IMR-90 (cell line): ENCODE measurements at regions not wholly inside any gene's neighbourhood (a gene's known extent, or its start where the extent isn't known, plus 50 kb on each side); places are given as distances from the start of the nearest gene placed in this dataset.

Experiments used
- ATAC-seq: fragments of 200-7000 bp; cut with Tn5 transposase; 2 replicates; pipeline ENCODE4 v1.9.1; 2020; ENCODE audit warnings: low read depth, mild to moderate bottlenecking, moderate library complexity
- BruUV-seq: library from RNA; stranded (reverse); fragments of 400-500 nt; replicated peaks from 2 replicates; lab custom pipeline; 2021; lab: Mats Ljungman, UMichigan
- CTCF ChIA-PET: fragments of 300-600 bp; formaldehyde crosslinking; extraction: SDS; loops from one replicate; lab custom pipeline; 2021; ENCODE audit warnings: antibody characterized with exemption; lab: Yijun Ruan, JAX
- POLR2A ChIA-PET: fragments of 300-600 bp; sonication (Branson Sonifier 250); formaldehyde crosslinking; loops from one replicate; lab custom pipeline; 2022; ENCODE audit warnings: antibody characterized with exemption; ENCODE audit not compliant: unreplicated experiment; lab: Charles Lee
- DNase-seq: peaks from one replicate; pipeline ENCODE4 v3.0.0; 2013
- H2AFZ ChIP-seq: replicated peaks from 2 replicates; pipeline ENCODE3; 2013; ENCODE audit warnings: low read length, mild to moderate bottlenecking; ENCODE audit not compliant: poor library complexity
- H2AK5ac ChIP-seq: 2 replicates; pipeline ENCODE4 v1.6.1; 2013; ENCODE audit warnings: low read depth, low read length, inconsistent platforms
- H2AK9ac ChIP-seq: replicated peaks from 2 replicates; pipeline ENCODE3; 2013; ENCODE audit warnings: mild to moderate bottlenecking, low read depth, low read length, moderate library complexity; ENCODE audit not compliant: poor library complexity
- H2BK120ac ChIP-seq: 2 replicates; pipeline ENCODE4 v1.6.1; 2013; ENCODE audit warnings: low read depth, low read length, inconsistent platforms
- H2BK15ac ChIP-seq: 3 replicates; pipeline ENCODE4 v1.6.1; 2013; ENCODE audit warnings: low read depth, low read length, inconsistent platforms
- H2BK20ac ChIP-seq: 2 replicates; pipeline ENCODE4 v1.6.1; 2013; ENCODE audit warnings: low read depth, mild to moderate bottlenecking, inconsistent platforms, low read length, moderate library complexity
- H2BK5ac ChIP-seq: 2 replicates; pipeline ENCODE4 v1.6.1; 2013; ENCODE audit warnings: mild to moderate bottlenecking, low read depth, low read length, inconsistent platforms; ENCODE audit not compliant: poor library complexity, severe bottlenecking
- H3K14ac ChIP-seq: replicated peaks from 2 replicates; pipeline ENCODE4 v1.6.1; 2013; ENCODE audit warnings: low read depth, low read length, inconsistent platforms
- H3K18ac ChIP-seq: 2 replicates; pipeline ENCODE4 v1.6.1; 2013; ENCODE audit warnings: low read depth, low read length, control low read depth
- H3K23ac ChIP-seq: 2 replicates; pipeline ENCODE4 v1.6.1; 2013; ENCODE audit warnings: low read depth, low read length, inconsistent platforms
- H3K27ac ChIP-seq: 2 replicates; pipeline ENCODE4 v1.5.1; 2013; ENCODE audit warnings: mild to moderate bottlenecking, control low read depth, low read length; ENCODE audit not compliant: insufficient read depth
- H3K27me3 ChIP-seq: 2 replicates; pipeline ENCODE4 v1.6.1; 2013; ENCODE audit warnings: low read length; ENCODE audit not compliant: control insufficient read depth, insufficient read depth
- H3K36me3 ChIP-seq: 2 replicates; pipeline ENCODE4 v1.6.1; 2013; ENCODE audit warnings: low read length, mixed read lengths; ENCODE audit not compliant: control insufficient read depth, insufficient read depth
- H3K4ac ChIP-seq: 2 replicates; pipeline ENCODE4 v1.6.1; 2013; ENCODE audit warnings: low read depth, low read length, inconsistent platforms
- H3K4me1 ChIP-seq: 2 replicates; pipeline ENCODE4 v1.6.1; 2013; ENCODE audit warnings: low read length, mixed read lengths; ENCODE audit not compliant: control insufficient read depth, insufficient read depth
- H3K4me2 ChIP-seq: 2 replicates; pipeline ENCODE4 v1.6.1; 2013; ENCODE audit warnings: low read depth, mild to moderate bottlenecking, control low read depth, low read length, moderate library complexity
- H3K4me3 ChIP-seq: 2 replicates; pipeline ENCODE4 v1.5.1; 2013; ENCODE audit warnings: low read depth, mild to moderate bottlenecking, control low read depth, low read length, moderate library complexity; ENCODE audit not compliant: insufficient read depth
- H3K56ac ChIP-seq: 2 replicates; pipeline ENCODE4 v1.6.1; 2013; ENCODE audit warnings: low read length, inconsistent platforms; ENCODE audit not compliant: insufficient read depth; ENCODE audit errors: extremely low read depth
- H3K79me1 ChIP-seq, 2 experiments: 2 replicates each; pipeline ENCODE4 v1.6.1; 2013; ENCODE audit warnings: low read length in 2 of 2, inconsistent platforms in 1 of 2, low read depth in 1 of 2
- H3K9ac ChIP-seq: 2 replicates; pipeline ENCODE4 v1.6.1; 2013; ENCODE audit warnings: low read depth, low read length, control low read depth
- H3K9me1 ChIP-seq: 2 replicates; pipeline ENCODE4 v1.6.1; 2013; ENCODE audit warnings: low read length, inconsistent platforms; ENCODE audit not compliant: insufficient read depth
- H3K9me3 ChIP-seq: 2 replicates; pipeline ENCODE4 v1.6.1; 2013; ENCODE audit warnings: low read length; ENCODE audit not compliant: control insufficient read depth, insufficient read depth
- H4K20me1 ChIP-seq: 2 replicates; pipeline ENCODE4 v1.6.1; 2013; ENCODE audit warnings: low read length, inconsistent platforms; ENCODE audit not compliant: insufficient read depth
- H4K5ac ChIP-seq: 2 replicates; pipeline ENCODE4 v1.6.1; 2013; ENCODE audit warnings: mild to moderate bottlenecking, low read depth, low read length, control low read depth
- H4K8ac ChIP-seq, 2 experiments: 2 replicates each; pipeline ENCODE4 v1.6.1; 2013; ENCODE audit warnings: low read depth in 2 of 2, low read length in 2 of 2, control low read depth in 1 of 2, inconsistent platforms in 1 of 2
- H4K91ac ChIP-seq: 2 replicates; pipeline ENCODE4 v1.6.1; 2013; ENCODE audit warnings: low read depth, low read length, inconsistent platforms; ENCODE audit not compliant: insufficient read depth
- BHLHE40 ChIP-seq: fragments of 150-350 bp; IDR thresholded peaks from 2 replicates; pipeline ENCODE4 v1.6.1; 2016; ENCODE audit warnings: mild to moderate bottlenecking, low read depth, low read length
- CEBPB ChIP-seq: IDR thresholded peaks from 2 replicates; pipeline ENCODE4 v1.6.1; 2012; ENCODE audit warnings: low read depth, low read length, improper control_type of control experiment
- CHD1 ChIP-seq: IDR thresholded peaks from 2 replicates; pipeline ENCODE4 v1.6.1; 2012; ENCODE audit warnings: low read depth, low read length, improper control_type of control experiment
- CTCF ChIP-seq: conservative IDR thresholded peaks from 2 replicates; pipeline ENCODE4 v1.5.1; 2012; ENCODE audit warnings: mild to moderate bottlenecking, low read depth, low read length, improper control_type of control experiment
- FOS ChIP-seq: fragments of 150-350 bp; IDR thresholded peaks from 2 replicates; pipeline ENCODE4 v1.6.1; 2016; ENCODE audit warnings: low read depth, low read length
- MAFK ChIP-seq: IDR thresholded peaks from 2 replicates; pipeline ENCODE4 v1.6.1; 2012; ENCODE audit warnings: low read depth, low read length, improper control_type of control experiment
- MAZ ChIP-seq: IDR thresholded peaks from 2 replicates; pipeline ENCODE4 v1.6.1; 2012; ENCODE audit warnings: low read depth, mild to moderate bottlenecking, low read length, improper control_type of control experiment, moderate library complexity, borderline replicate concordance
- MXI1 ChIP-seq: IDR thresholded peaks from 2 replicates; pipeline ENCODE4 v1.6.1; 2012; ENCODE audit warnings: low read depth, mild to moderate bottlenecking, low read length, moderate library complexity, borderline replicate concordance
- NFE2L2 ChIP-seq: fragments of 150-350 bp; IDR thresholded peaks from 2 replicates; pipeline ENCODE4 v1.6.1; 2016; ENCODE audit warnings: low read depth, mild to moderate bottlenecking, low read length
- POLR2A ChIP-seq: IDR thresholded peaks from 2 replicates; pipeline ENCODE4 v1.6.1; 2012; ENCODE audit warnings: mild to moderate bottlenecking, low read depth, low read length
- RAD21 ChIP-seq: IDR thresholded peaks from 2 replicates; pipeline ENCODE4 v1.6.1; 2012; ENCODE audit warnings: low read length, improper control_type of control experiment
- RCOR1 ChIP-seq: IDR thresholded peaks from 2 replicates; pipeline ENCODE4 v1.6.1; 2012; ENCODE audit warnings: mild to moderate bottlenecking, low read length, improper control_type of control experiment; ENCODE audit not compliant: insufficient replicate concordance
- RFX5 ChIP-seq: IDR thresholded peaks from 2 replicates; pipeline ENCODE4 v1.8.0; 2012; ENCODE audit warnings: low read depth, mild to moderate bottlenecking, low read length, moderate library complexity
- SMC3 ChIP-seq: fragments of 150-350 bp; IDR thresholded peaks from 2 replicates; pipeline ENCODE4 v1.6.1; 2016; ENCODE audit warnings: low read depth, mild to moderate bottlenecking, antibody characterized with exemption, low read length, moderate library complexity
- USF2 ChIP-seq: fragments of 150-350 bp; IDR thresholded peaks from 2 replicates; pipeline ENCODE4 v1.6.1; 2017; ENCODE audit warnings: mild to moderate bottlenecking, antibody characterized with exemption, low read length, low read depth
- WGBS, 2 experiments: methylation state at CpG; one replicate each; pipeline versions ENCODE4 v1.1.5 to v1.1.7; 2013; ENCODE audit warnings: missing lambda C conversion rate in 2 of 2; ENCODE audit not compliant: insufficient read length in 1 of 2; ENCODE audit errors: extremely low coverage in 2 of 2; 5-methylcytosine and 5-hydroxymethylcytosine counted together
- dilution Hi-C: fragments of 300-500 bp; cut with HindIII; formaldehyde crosslinking; loops from one replicate; pipeline ENCODE4 v1.14.3; 2018; ENCODE audit warnings: low sequenced_read_pairs; ENCODE audit not compliant: unreplicated experiment
- in situ Hi-C: fragments of 300-500 bp; cut with MboI; formaldehyde crosslinking; loops from 3 replicates; pipeline ENCODE4 v1.14.3; 2019; ENCODE audit warnings: low sequenced_read_pairs, inconsistent platforms, mixed read lengths
- intact Hi-C: fragments of 100-400 bp; cut with micrococcal nuclease; formaldehyde crosslinking; loops from 2 replicates; pipeline ENCODE4 v1.10.0; 2022
- TF ChIP-seq, protein P1 (sequence below): fragments of 150-350 bp; IDR thresholded peaks from 2 replicates; pipeline ENCODE4 v1.6.1; 2016; ENCODE audit warnings: low read depth, mild to moderate bottlenecking, low read length, moderate library complexity, borderline replicate concordance

- no peaks in the 10 kb centered on the region for H4K20me1 ChIP-seq
- no peak overlapping the region for H3K9ac ChIP-seq
- H3K4me1 ChIP-seq: no peaks in the 10 kb centered on the region
- H3K36me3 ChIP-seq: no peaks in the 10 kb centered on the region
- no peak overlapping the region for H3K14ac ChIP-seq
- no peaks in the 10 kb centered on the region for H3K79me1 ChIP-seq
- no peak overlapping the region for H2AFZ ChIP-seq
- ATAC-seq: no peak
- dilution Hi-C loops: no loop called here
- no peak overlapping the region for H3K4me3 ChIP-seq
- H3K27ac ChIP-seq: no peak overlapping the region
- H2BK120ac ChIP-seq: no peak overlapping the region
- in situ Hi-C loops: loop anchor here (25.0 kb wide), 1 partner anchor 256 kb away; no protein-coding TSS in a partner anchor
- H4K91ac ChIP-seq: no peak overlapping the region
- H3K56ac ChIP-seq: no peak overlapping the region
- no peak overlapping the region for H3K23ac ChIP-seq
- no peak overlapping the region for H4K8ac ChIP-seq
- no peak overlapping the region for H2AK9ac ChIP-seq
- ChIA-PET CTCF (no interaction called here), POLR2A (no interaction called here)
- no peak overlapping the region for H3K18ac ChIP-seq
- no peak overlapping the region for H2BK15ac ChIP-seq
- H2AK5ac ChIP-seq: no peak overlapping the region
- no peaks in the 10 kb centered on the region for H3K27me3 ChIP-seq
- no TSS peak for BruUV-seq
- no peak for TF ChIP-seq NFE2L2
- TF ChIP-seq POLR2A: no peak
- no peak for TF ChIP-seq MXI1
- no peak for TF ChIP-seq FOS
- TF ChIP-seq, protein P1, sequence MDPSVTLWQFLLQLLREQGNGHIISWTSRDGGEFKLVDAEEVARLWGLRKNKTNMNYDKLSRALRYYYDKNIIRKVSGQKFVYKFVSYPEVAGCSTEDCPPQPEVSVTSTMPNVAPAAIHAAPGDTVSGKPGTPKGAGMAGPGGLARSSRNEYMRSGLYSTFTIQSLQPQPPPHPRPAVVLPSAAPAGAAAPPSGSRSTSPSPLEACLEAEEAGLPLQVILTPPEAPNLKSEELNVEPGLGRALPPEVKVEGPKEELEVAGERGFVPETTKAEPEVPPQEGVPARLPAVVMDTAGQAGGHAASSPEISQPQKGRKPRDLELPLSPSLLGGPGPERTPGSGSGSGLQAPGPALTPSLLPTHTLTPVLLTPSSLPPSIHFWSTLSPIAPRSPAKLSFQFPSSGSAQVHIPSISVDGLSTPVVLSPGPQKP: no peak
- no peak for TF ChIP-seq CEBPB
- no peak for TF ChIP-seq CTCF
- no peak for TF ChIP-seq MAFK
- TF ChIP-seq CHD1: no peak
- no peak for TF ChIP-seq SMC3
- no peak for TF ChIP-seq RAD21
- no peak for TF ChIP-seq RCOR1
- no peak for TF ChIP-seq BHLHE40
- TF ChIP-seq MAZ: no peak
- TF ChIP-seq USF2: no peak
- no peak for TF ChIP-seq RFX5
- no peak overlapping the region for H3K4me2 ChIP-seq
- H3K4ac ChIP-seq: no peak overlapping the region
- no peak overlapping the region for H2BK20ac ChIP-seq
- no peak overlapping the region for H2BK5ac ChIP-seq
- intact Hi-C loops: no loop called here
- H3K9me3 ChIP-seq: no peaks in the 10 kb centered on the region
- no peaks in the 10 kb centered on the region for H3K9me1 ChIP-seq
- H4K5ac ChIP-seq: no peak overlapping the region
- WGBS, 2 experiments: no CpG with 5 or more reads among the region's 1 CpG
- DNase-seq: no peak
Measured at GRCh38 chrX:120768254-120768653, 107.4 kb downstream of the CT47B1 start.
